Prostate gland (tissue), 2 donors: ENCODE measurements at regions not wholly inside any gene's neighbourhood (a gene's known extent, or its start where the extent isn't known, plus 50 kb on each side); places are given as distances from the start of the nearest gene placed in this dataset.
"Not testable (repeated sequence)": the region's sequence is repeated elsewhere in the genome, so short reads cannot be mapped to it uniquely, and the experiment has no call there.

Experiments
- CTCF ChIP-seq, 4 experiments: fragments of 200-600 bp in 2 of 4; fragments of 450-650 bp in 2 of 4; sonication (generic) in 2 of 4; IDR thresholded peaks; 1 replicate in 3 of 4; 2 replicates in 1 of 4; pipeline ENCODE4 v1.5.1; 2016 to 2019; ENCODE audit warnings: antibody characterized with exemption in 4 of 4, mild to moderate bottlenecking in 2 of 4, moderate library complexity in 2 of 4
- POLR2A ChIP-seq: fragments of 450-650 bp; IDR thresholded peaks from one replicate; pipeline ENCODE4 v1.6.1; 2016; ENCODE audit warnings: antibody characterized with exemption, mild to moderate bottlenecking
- POLR2AphosphoS5 ChIP-seq: sonication (generic); formaldehyde crosslinking; IDR thresholded peaks from one replicate; pipeline ENCODE4 v1.6.1; 2017; ENCODE audit warnings: antibody characterized with exemption

- not testable (repeated sequence) for TF ChIP-seq CTCF (IDR thresholded peaks at IDR 0.05); POLR2A; POLR2AphosphoS5
These were observed 78.6 kb upstream of the LRPAP1 start for GRCh38 chr4:3610851-3611250.
